HCT116 (cell line): ENCODE measurements at regions not wholly inside any gene's neighbourhood (a gene's known extent, or its start where the extent isn't known, plus 50 kb on each side); places are given as distances from the start of the nearest gene placed in this dataset.

Source experiments
- ATAC-seq: fragments of 200-7000 bp; cut with Tn5 transposase; 2 replicates; pipeline ENCODE4 v1.9.1; 2020; ENCODE audit warnings: mild to moderate bottlenecking, moderate library complexity
- BruUV-seq: library from RNA; stranded (reverse); fragments of 400-500 nt; replicated peaks from 2 replicates; lab custom pipeline; 2021; lab: Mats Ljungman, UMichigan
- CTCF ChIA-PET: fragments of 300-600 bp; sonication (Branson Sonifier 250); formaldehyde crosslinking; loops from one replicate; lab custom pipeline; 2021; ENCODE audit warnings: antibody characterized with exemption; lab: Charles Lee
- POLR2A ChIA-PET: fragments of 300-600, 350-600 bp; sonication (Branson Sonifier 250); formaldehyde crosslinking; loops from one replicate; lab custom pipeline; 2021; ENCODE audit warnings: antibody characterized with exemption; lab: Charles Lee
- RAD21 ChIA-PET, 2 experiments: fragments of 300-600 bp; sonication (Branson Sonifier 250); formaldehyde crosslinking; loops; one replicate each; lab custom pipeline; 2023; ENCODE audit warnings: low total read pairs in 2 of 2; ENCODE audit not compliant: uncharacterized antibody in 2 of 2, unreplicated experiment in 2 of 2, low non-redundant PET in 1 of 2; lab: Charles Lee
- DNase-seq: peaks from one replicate; pipeline ENCODE4 v3.0.0-alpha.2; 2010; ENCODE audit warnings: low read depth, low spot score
- H2AFZ ChIP-seq: fragments of 200-600 bp; shearing (Covaris generic), sonication (generic); 2 replicates; pipeline ENCODE4 v1.6.1; 2017; ENCODE audit warnings: low read depth, mixed run types, mixed read lengths, antibody characterized with exemption, low read length; ENCODE audit not compliant: poor library complexity, severe bottlenecking
- H3K27ac ChIP-seq: 2 replicates; pipeline ENCODE4 v1.5.1; 2012; ENCODE audit warnings: low read depth, low read length
- H3K27me3 ChIP-seq: fragments of 200-600 bp; sonication (generic); 2 replicates; pipeline ENCODE4 v1.6.1; 2016; ENCODE audit warnings: mixed run types, low read length, mixed read lengths; ENCODE audit not compliant: insufficient read depth
- H3K36me3 ChIP-seq, 2 experiments: fragments of 200-500 bp in 1 of 2; fragments of 200-600 bp in 1 of 2; sonication (Bioruptor generic) in 1 of 2; sonication (generic) in 1 of 2; 2 replicates each; pipeline versions ENCODE4 v1.5.1 to v1.6.1; 2014 to 2016; ENCODE audit warnings: low read length in 2 of 2, inconsistent platforms in 1 of 2, mixed read lengths in 1 of 2, mixed run types in 1 of 2; ENCODE audit not compliant: insufficient read depth in 2 of 2, control insufficient read depth in 1 of 2
- H3K4me1 ChIP-seq, 2 experiments: fragments of 200-600 bp in 1 of 2; sonication (generic) in 1 of 2; 2 replicates each; pipeline versions ENCODE4 v1.5.1 to v1.6.1; 2012 to 2017; ENCODE audit warnings: low read length in 2 of 2, inconsistent platforms in 1 of 2, mild to moderate bottlenecking in 1 of 2, mixed read lengths in 1 of 2, mixed run types in 1 of 2, moderate library complexity in 1 of 2; ENCODE audit not compliant: insufficient read depth in 2 of 2, control insufficient read depth in 1 of 2
- H3K4me2 ChIP-seq: fragments of 200-600 bp; sonication (generic); 2 replicates; pipeline ENCODE4 v1.6.1; 2017; ENCODE audit warnings: mixed run types, low read length, mixed read lengths
- H3K4me3 ChIP-seq, 2 experiments: fragments of 200-600 bp in 1 of 2; sonication (generic) in 1 of 2; replicated peaks in 1 of 2; 2 replicates each; pipeline ENCODE4 v1.5.1; 2011 to 2016; ENCODE audit warnings: low read length in 2 of 2, control low read depth in 1 of 2, low read depth in 1 of 2, mild to moderate bottlenecking in 1 of 2, mixed read lengths in 1 of 2, mixed run types in 1 of 2
- H3K79me2 ChIP-seq: fragments of 200-600 bp; sonication (generic); 2 replicates; pipeline ENCODE4 v1.6.1; 2017; ENCODE audit warnings: mild to moderate bottlenecking, mixed run types, low read length, moderate library complexity, mixed read lengths; ENCODE audit not compliant: insufficient read depth
- H3K9ac ChIP-seq: fragments of 200-600 bp; sonication (generic); 2 replicates; pipeline ENCODE4 v1.6.1; 2016; ENCODE audit warnings: low read length, mixed read lengths
- H3K9me2 ChIP-seq: fragments of 200-600 bp; sonication (generic), shearing (Covaris generic); 2 replicates; pipeline ENCODE4 v1.6.1; 2017; ENCODE audit warnings: mixed run types, mild to moderate bottlenecking, moderate library complexity; ENCODE audit not compliant: insufficient read depth
- H3K9me3 ChIP-seq, 2 experiments: fragments of 200-500 bp in 1 of 2; fragments of 200-600 bp in 1 of 2; sonication (Bioruptor generic) in 1 of 2; sonication (generic) in 1 of 2; 2 replicates each; pipeline ENCODE4 v1.6.1; 2014 to 2017; ENCODE audit warnings: low read length in 2 of 2, mixed read lengths in 2 of 2, inconsistent platforms in 1 of 2, low read depth in 1 of 2, mild to moderate bottlenecking in 1 of 2, mixed run types in 1 of 2, moderate library complexity in 1 of 2; ENCODE audit not compliant: control insufficient read depth in 1 of 2, insufficient read depth in 1 of 2
- H4K20me1 ChIP-seq: fragments of 200-600 bp; sonication (generic), shearing (Covaris generic); 2 replicates; pipeline ENCODE4 v1.6.1; 2017; ENCODE audit warnings: mixed run types, mild to moderate bottlenecking, moderate library complexity; ENCODE audit not compliant: insufficient read depth
- CEBPB ChIP-seq: IDR thresholded peaks from 2 replicates; pipeline ENCODE4 v1.6.1; 2012; ENCODE audit warnings: low read depth
- FOSL1 ChIP-seq: IDR thresholded peaks from 2 replicates; pipeline ENCODE4 v1.6.1; 2012; ENCODE audit warnings: low read depth
- JUND ChIP-seq: IDR thresholded peaks from 2 replicates; pipeline ENCODE4 v1.6.1; 2012
- MAX ChIP-seq: IDR thresholded peaks from 2 replicates; pipeline ENCODE4 v1.6.1; 2012
- POLR2AphosphoS5 ChIP-seq: IDR thresholded peaks from 2 replicates; pipeline ENCODE4 v1.6.1; 2011; ENCODE audit warnings: mild to moderate bottlenecking, low read depth, low read length, moderate library complexity
- RAD21 ChIP-seq: IDR thresholded peaks from 2 replicates; pipeline ENCODE4 v1.6.1; 2012; ENCODE audit warnings: low read depth, mild to moderate bottlenecking
- SP1 ChIP-seq: IDR thresholded peaks from 2 replicates; pipeline ENCODE4 v1.6.1; 2012; ENCODE audit warnings: low read depth
- YY1 ChIP-seq: IDR thresholded peaks from 2 replicates; pipeline ENCODE4 v1.6.1; 2011; ENCODE audit warnings: low read length, low read depth, moderate library complexity, mild to moderate bottlenecking; ENCODE audit not compliant: insufficient replicate concordance; ENCODE audit errors: extremely low read depth
- intact Hi-C: fragments of 100-400 bp; cut with micrococcal nuclease; formaldehyde crosslinking; loops from 2 replicates; pipeline ENCODE4 v1.10.0; 2022

GRCh38 chr2:167822690-167823465 is 424.5 kb downstream of the STK39 start:
- no TSS peak for BruUV-seq
- POLR2A ChIA-PET = no interaction called here
- H3K79me2 ChIP-seq = no peaks in the 10 kb centered on the region
- H4K20me1 ChIP-seq = no peaks in the 10 kb centered on the region
- H2AFZ ChIP-seq = no peak overlapping the region
- intact Hi-C loops = no loop called here
- no peak for ATAC-seq
- H3K9me2 ChIP-seq = no peaks in the 10 kb centered on the region
- peaks cover 5% of the 10 kb centered on the region for H3K27me3 ChIP-seq
- H3K9ac ChIP-seq = no peak overlapping the region
- CTCF ChIA-PET = no interaction called here
- H3K36me3 ChIP-seq = no peaks in the 10 kb centered on the region
- H3K9me3 ChIP-seq = no peaks in the 10 kb centered on the region
- H3K27ac ChIP-seq = no peak overlapping the region
- no peak overlapping the region for H3K4me3 ChIP-seq
- RAD21 ChIA-PET = no interaction called here
- TF ChIP-seq JUND = no peak
- no peak for TF ChIP-seq POLR2AphosphoS5
- TF ChIP-seq SP1 = no peak
- TF ChIP-seq YY1 = no peak
- TF ChIP-seq CEBPB = no peak
- no peak for DNase-seq
- H3K4me2 ChIP-seq = no peak overlapping the region
- H3K4me1 ChIP-seq = no peaks in the 10 kb centered on the region

DNA sequence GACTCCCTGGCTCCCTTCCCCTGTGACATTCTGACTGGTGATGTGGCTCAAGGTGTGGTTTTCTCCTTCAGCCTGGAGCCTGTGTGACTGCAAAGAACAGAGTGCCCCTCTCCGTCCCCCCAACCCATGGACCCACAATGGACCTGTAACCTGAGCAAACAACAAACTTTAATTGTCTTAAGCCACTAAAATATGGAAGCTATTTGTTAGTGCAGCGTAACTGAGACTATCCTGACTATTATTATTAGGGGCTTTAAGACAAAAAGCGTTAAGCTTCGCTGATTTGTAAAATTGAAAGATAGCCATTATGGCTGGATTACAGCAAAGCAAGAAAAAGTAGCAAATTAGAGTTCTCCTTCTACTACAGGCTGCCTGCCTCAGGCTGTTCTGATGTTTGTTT is 426.9 kb downstream of the STK39 start:
- no peak overlapping the region for H3K4me2 ChIP-seq
- TF ChIP-seq MAX (no peak), RAD21 (no peak), FOSL1 (no peak)
- TF ChIP-seq, all 23 proteins: peak for 0
- intact Hi-C loops = no loop called here
- no peak for DNase-seq
- Histone ChIP-seq H3K27ac (no peak overlapping the region), H3K9me3 (no peaks in the 10 kb centered on the region), H3K9me2 (no peaks in the 10 kb centered on the region), H4K20me1 (no peaks in the 10 kb centered on the region), H2AFZ (no peak overlapping the region), H3K27me3 (peaks cover 6% of the 10 kb centered on the region), H3K4me1 (no peaks in the 10 kb centered on the region), H3K9ac (no peak overlapping the region), H3K4me3 (no peak overlapping the region), H3K79me2 (no peaks in the 10 kb centered on the region), H3K36me3 (no peaks in the 10 kb centered on the region)
- ATAC-seq = no peak
- BruUV-seq = no TSS peak
- POLR2A ChIA-PET = no interaction called here
- RAD21 ChIA-PET = no interaction called here
- CTCF ChIA-PET = no interaction called here
